K562 (cell line): ENCODE measurements at regions not wholly inside any gene's neighbourhood (a gene's known extent, or its start where the extent isn't known, plus 50 kb on each side); places are given as distances from the start of the nearest gene placed in this dataset.

Source experiments
- ATAC-seq: fragments of 200-7000 bp; cut with Tn5 transposase; 3 replicates; pipeline ENCODE4 v1.9.1; 2020; ENCODE audit warnings: moderate library complexity
- BruUV-seq: library from RNA; stranded (reverse); fragments of 400-500 nt; replicated peaks from 2 replicates; lab custom pipeline; 2021; lab: Mats Ljungman, UMichigan
- CTCF ChIA-PET: fragments of 300-600 bp; formaldehyde crosslinking; extraction: SDS; loops from one replicate; lab custom pipeline; 2021; ENCODE audit warnings: low intra/inter-chr PET ratio; lab: Yijun Ruan, JAX
- POLR2A ChIA-PET: fragments of 300-600, 350-650 bp; sonication (Branson Sonifier 250); formaldehyde crosslinking; extraction: SDS; loops from one replicate; lab custom pipeline; 2021; ENCODE audit warnings: antibody characterized with exemption, inconsistent platforms; lab: Yijun Ruan, JAX
- DNase-seq, 4 experiments: peaks; one replicate each; pipeline versions ENCODE4 v3.0.0 to v3.0.0-alpha.2; 2011 to 2018; ENCODE audit warnings: low spot score in 3 of 4, mixed read lengths in 3 of 4; ENCODE audit errors: extremely low read depth in 1 of 4
- FAIRE-seq: peaks from 2 replicates; lab custom pipeline; 2011; peaks lifted over from hg19 to GRCh38; lab: Jason Lieb, UNC
- H2AFZ ChIP-seq: 2 replicates; pipeline ENCODE4 v1.6.0; 2011; ENCODE audit warnings: low read depth, low read length, control low read depth, inconsistent platforms
- H3K27ac ChIP-seq: fragments of 200-600 bp; 3 replicates; pipeline ENCODE4 v1.8.0; 2011; ENCODE audit warnings: low read depth, mild to moderate bottlenecking, control low read depth, inconsistent platforms, low read length, moderate library complexity, mixed read lengths; ENCODE audit errors: extremely low read depth
- H3K27me3 ChIP-seq, 2 experiments: fragments of 300-600 bp in 1 of 2; 2 replicates in 1 of 2; 3 replicates in 1 of 2; pipeline versions ENCODE4 v1.6.0 to v1.8.0; 2011; ENCODE audit warnings: inconsistent platforms in 2 of 2, low read length in 2 of 2, mild to moderate bottlenecking in 1 of 2, mixed read lengths in 1 of 2, moderate library complexity in 1 of 2; ENCODE audit not compliant: control insufficient read depth in 2 of 2, insufficient read depth in 2 of 2
- H3K36me3 ChIP-seq: fragments of 300-600 bp; 3 replicates; pipeline ENCODE4 v1.8.0; 2011; ENCODE audit warnings: mild to moderate bottlenecking, low read length, inconsistent platforms; ENCODE audit not compliant: control insufficient read depth, insufficient read depth
- H3K4me1 ChIP-seq, 2 experiments: fragments of 200-600 bp in 1 of 2; replicated peaks in 1 of 2; 2 replicates in 1 of 2; 3 replicates in 1 of 2; pipeline versions ENCODE4 v1.5.1 to v1.8.0; 2011; ENCODE audit warnings: inconsistent platforms in 2 of 2, low read length in 2 of 2, mild to moderate bottlenecking in 1 of 2, mixed read lengths in 1 of 2, moderate library complexity in 1 of 2; ENCODE audit not compliant: control insufficient read depth in 2 of 2, insufficient read depth in 2 of 2
- H3K4me2 ChIP-seq: 2 replicates; pipeline ENCODE4 v1.6.1; 2011; ENCODE audit warnings: low read length, control low read depth, inconsistent platforms, mixed read lengths; ENCODE audit not compliant: insufficient read depth
- H3K4me3 ChIP-seq: fragments of 200-600 bp; sonication (generic), shearing (Covaris generic); 2 replicates; pipeline ENCODE4 v1.5.1; 2016; ENCODE audit warnings: control low read depth, inconsistent platforms
- H3K79me2 ChIP-seq: fragments of 200-600 bp; 3 replicates; pipeline ENCODE4 v1.8.0; 2011; ENCODE audit warnings: low read length, inconsistent platforms; ENCODE audit not compliant: control insufficient read depth, insufficient read depth
- H3K9ac ChIP-seq, 2 experiments: 2 replicates each; pipeline versions ENCODE4 v1.6.0 to v1.6.1; 2011; ENCODE audit warnings: low read depth in 2 of 2, low read length in 2 of 2, control low read depth in 1 of 2, inconsistent platforms in 1 of 2, mild to moderate bottlenecking in 1 of 2, mixed read lengths in 1 of 2; ENCODE audit not compliant: insufficient read depth in 1 of 2
- H3K9me1 ChIP-seq: one replicate; pipeline ENCODE4 v1.6.0; 2011; ENCODE audit warnings: inconsistent platforms, mild to moderate bottlenecking, low read length, moderate library complexity; ENCODE audit not compliant: control insufficient read depth, insufficient read depth
- H3K9me3 ChIP-seq: replicated peaks from 2 replicates; pipeline ENCODE4 v1.5.1; 2011; ENCODE audit warnings: low read depth, low read length, inconsistent platforms; ENCODE audit not compliant: control insufficient read depth, insufficient read depth
- H4K20me1 ChIP-seq: replicated peaks from 2 replicates; pipeline ENCODE4 v1.6.1; 2011; ENCODE audit warnings: low read length, inconsistent platforms, mixed read lengths; ENCODE audit not compliant: control insufficient read depth, insufficient read depth
- CBFB ChIP-seq: sonication (generic); formaldehyde crosslinking; IDR thresholded peaks from 2 replicates; pipeline ENCODE4 v1.4.0; 2020; ENCODE audit warnings: mild to moderate bottlenecking, missing genetic modification reagents
- PHF8 ChIP-seq: fragments of 200-600 bp; sonication (generic); IDR thresholded peaks from 2 replicates; pipeline ENCODE4 v1.6.1; 2012; ENCODE audit warnings: mixed run types, mild to moderate bottlenecking, inconsistent platforms, low read length, moderate library complexity, borderline replicate concordance
- TAL1 ChIP-seq: fragments of 450-650 bp; IDR thresholded peaks from 2 replicates; pipeline ENCODE4 v1.6.1; 2016; ENCODE audit warnings: mild to moderate bottlenecking
- ZBTB17 ChIP-seq: fragments of 450-650 bp; formaldehyde crosslinking; IDR thresholded peaks from 2 replicates; pipeline ENCODE4 v1.4.0; 2020; ENCODE audit warnings: mild to moderate bottlenecking
- WGBS: fragments of 100-300 bp; shearing (Covaris generic); methylation state at CpG from one replicate; pipeline ENCODE4 v1.1.6; 2016; ENCODE audit warnings: low coverage, mixed read lengths; ENCODE audit not compliant: insufficient coverage; ENCODE audit errors: missing lambda C conversion rate; 5-methylcytosine and 5-hydroxymethylcytosine counted together
- in situ Hi-C: fragments of 300-500 bp; cut with MboI; formaldehyde crosslinking; loops from 4 replicates; pipeline ENCODE4 v1.15.0; 2018; ENCODE audit warnings: inconsistent platforms, mixed read lengths
- intact Hi-C: fragments of 100-400 bp; cut with micrococcal nuclease; formaldehyde crosslinking; loops from 2 replicates; pipeline ENCODE4 v1.14.2; 2022
- TF ChIP-seq, protein P1 (sequence below): sonication (generic); formaldehyde crosslinking; IDR thresholded peaks from 2 replicates; pipeline ENCODE4 v1.5.0; 2020; ENCODE audit warnings: missing genetic modification reagents
- TF ChIP-seq, protein P2 (sequence below): fragments of 450-650 bp; IDR thresholded peaks from 2 replicates; pipeline ENCODE4 v1.6.1; 2016; ENCODE audit warnings: missing biosample characterization, missing genetic modification characterization

DNA sequence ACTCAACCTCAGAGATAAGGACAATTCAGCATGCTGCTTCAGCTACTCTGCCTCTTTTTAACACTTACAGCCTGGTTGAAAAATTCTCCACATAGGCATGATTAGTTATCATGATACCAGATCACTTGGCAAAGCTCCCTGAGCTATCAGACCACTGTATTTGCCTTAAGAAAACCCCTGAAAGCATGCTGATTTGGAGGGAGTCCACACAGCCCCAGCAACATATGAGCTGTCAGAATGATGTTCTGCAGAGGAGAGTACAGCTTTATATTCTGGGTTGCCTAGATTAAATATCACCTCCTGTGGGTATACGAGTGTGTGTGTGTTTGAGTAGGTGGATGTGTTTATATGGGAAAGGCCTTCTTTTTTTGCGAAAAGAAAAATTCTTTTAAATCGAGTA, 170.2 kb upstream of the CHRM2 start (continued):
- TF ChIP-seq, protein P1, sequence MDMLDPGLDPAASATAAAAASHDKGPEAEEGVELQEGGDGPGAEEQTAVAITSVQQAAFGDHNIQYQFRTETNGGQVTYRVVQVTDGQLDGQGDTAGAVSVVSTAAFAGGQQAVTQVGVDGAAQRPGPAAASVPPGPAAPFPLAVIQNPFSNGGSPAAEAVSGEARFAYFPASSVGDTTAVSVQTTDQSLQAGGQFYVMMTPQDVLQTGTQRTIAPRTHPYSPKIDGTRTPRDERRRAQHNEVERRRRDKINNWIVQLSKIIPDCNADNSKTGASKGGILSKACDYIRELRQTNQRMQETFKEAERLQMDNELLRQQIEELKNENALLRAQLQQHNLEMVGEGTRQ (CRISPR knock-in tag): no peak
- TF ChIP-seq TAL1: no peak
- TF ChIP-seq CBFB (CRISPR knock-in tag): no peak
- TF ChIP-seq, protein P2, sequence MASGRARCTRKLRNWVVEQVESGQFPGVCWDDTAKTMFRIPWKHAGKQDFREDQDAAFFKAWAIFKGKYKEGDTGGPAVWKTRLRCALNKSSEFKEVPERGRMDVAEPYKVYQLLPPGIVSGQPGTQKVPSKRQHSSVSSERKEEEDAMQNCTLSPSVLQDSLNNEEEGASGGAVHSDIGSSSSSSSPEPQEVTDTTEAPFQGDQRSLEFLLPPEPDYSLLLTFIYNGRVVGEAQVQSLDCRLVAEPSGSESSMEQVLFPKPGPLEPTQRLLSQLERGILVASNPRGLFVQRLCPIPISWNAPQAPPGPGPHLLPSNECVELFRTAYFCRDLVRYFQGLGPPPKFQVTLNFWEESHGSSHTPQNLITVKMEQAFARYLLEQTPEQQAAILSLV (tag): no peak
- TF ChIP-seq, all 486 proteins: peak for 0

DNA sequence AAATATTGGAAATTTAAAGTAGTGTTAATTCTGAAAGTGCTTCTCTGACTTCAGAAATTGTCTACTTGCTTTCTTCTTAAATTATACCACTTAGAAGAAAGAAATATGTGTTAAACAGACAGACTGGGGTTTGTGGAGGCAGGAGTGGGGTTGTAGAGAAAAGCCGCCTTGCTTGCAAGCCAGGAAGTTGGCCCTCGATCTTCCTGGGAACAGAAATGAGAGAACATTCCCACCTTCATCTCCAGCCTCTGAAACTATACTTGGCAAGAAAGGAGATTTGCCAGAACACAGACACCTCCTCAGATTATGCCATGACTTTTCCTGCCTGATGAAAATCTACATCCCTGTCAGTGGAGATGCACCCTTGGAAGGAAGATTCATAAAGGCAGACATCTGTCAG, 171.2 kb upstream of the CHRM2 start:
- no peak overlapping the region for H3K4me3 ChIP-seq
- H2AFZ ChIP-seq: no peak overlapping the region
- no peak overlapping the region for H3K9ac ChIP-seq
- ChIA-PET CTCF (no interaction called here), POLR2A (no interaction called here)
- H3K4me1 ChIP-seq: no peaks in the 10 kb centered on the region
- ATAC-seq (no peak), DNase-seq (no peak), FAIRE-seq (no peak)
- H3K4me2 ChIP-seq: no peak overlapping the region
- 2% methylated on average over 2 of the region's 2 CpGs for WGBS
- in situ Hi-C loops (no loop called here), intact Hi-C loops (no loop called here)
- no peaks in the 10 kb centered on the region for H3K9me1 ChIP-seq
- no peaks in the 10 kb centered on the region for H3K36me3 ChIP-seq
- TF ChIP-seq ZBTB17 (CRISPR knock-in tag) (no peak), PHF8 (0 out of 2 replicates have a peak, but pooled peaks have one; percentile 20)
- no peak overlapping the region for H3K27ac ChIP-seq
- H3K79me2 ChIP-seq: no peaks in the 10 kb centered on the region
- BruUV-seq: no TSS peak
- no peaks in the 10 kb centered on the region for H3K27me3 ChIP-seq
- no peaks in the 10 kb centered on the region for H3K9me3 ChIP-seq
- H4K20me1 ChIP-seq: no peaks in the 10 kb centered on the region
